ENCODE measurements at regions not wholly inside any gene's neighbourhood (a gene's known extent, or its start where the extent isn't known, plus 50 kb on each side); places are given as distances from the start of the nearest gene placed in this dataset.

DNA sequence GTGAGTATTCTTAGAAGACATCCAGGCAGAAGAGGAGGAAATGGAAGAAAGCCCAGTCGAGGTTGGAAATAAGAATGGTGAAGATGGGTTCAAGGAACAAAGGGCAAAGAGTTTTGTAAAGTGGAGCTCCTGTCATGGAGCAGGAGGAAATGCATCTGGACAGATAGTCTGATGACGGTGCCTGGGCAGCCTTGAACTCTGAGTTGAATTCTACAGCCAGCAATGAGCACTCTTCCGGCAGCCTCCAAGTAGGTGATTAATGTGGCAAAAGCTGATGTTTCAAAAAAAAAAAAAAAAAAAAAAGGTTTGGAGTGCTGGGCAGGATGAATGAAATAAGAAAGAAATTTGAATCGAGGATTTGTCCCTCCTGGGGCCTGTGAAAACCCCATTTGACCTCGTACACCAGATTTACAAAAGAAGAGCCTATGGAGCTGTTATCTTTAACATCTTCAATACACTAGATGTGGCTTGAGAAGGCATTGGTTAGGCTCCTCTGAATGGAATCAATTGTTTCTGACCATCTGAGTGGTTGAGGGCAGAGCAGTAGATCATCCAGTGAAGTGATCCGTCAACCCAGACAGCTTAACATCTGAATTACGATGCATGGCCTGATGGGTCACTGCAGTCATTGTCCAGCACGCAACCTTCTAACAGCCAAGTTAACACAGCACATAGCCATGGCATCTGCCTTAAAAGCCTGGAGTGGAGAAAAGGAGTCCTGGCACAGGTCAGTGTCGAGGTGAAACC lies 449.7 kb downstream of the TXNL1 start:
- TF ChIP-seq, protein P1, sequence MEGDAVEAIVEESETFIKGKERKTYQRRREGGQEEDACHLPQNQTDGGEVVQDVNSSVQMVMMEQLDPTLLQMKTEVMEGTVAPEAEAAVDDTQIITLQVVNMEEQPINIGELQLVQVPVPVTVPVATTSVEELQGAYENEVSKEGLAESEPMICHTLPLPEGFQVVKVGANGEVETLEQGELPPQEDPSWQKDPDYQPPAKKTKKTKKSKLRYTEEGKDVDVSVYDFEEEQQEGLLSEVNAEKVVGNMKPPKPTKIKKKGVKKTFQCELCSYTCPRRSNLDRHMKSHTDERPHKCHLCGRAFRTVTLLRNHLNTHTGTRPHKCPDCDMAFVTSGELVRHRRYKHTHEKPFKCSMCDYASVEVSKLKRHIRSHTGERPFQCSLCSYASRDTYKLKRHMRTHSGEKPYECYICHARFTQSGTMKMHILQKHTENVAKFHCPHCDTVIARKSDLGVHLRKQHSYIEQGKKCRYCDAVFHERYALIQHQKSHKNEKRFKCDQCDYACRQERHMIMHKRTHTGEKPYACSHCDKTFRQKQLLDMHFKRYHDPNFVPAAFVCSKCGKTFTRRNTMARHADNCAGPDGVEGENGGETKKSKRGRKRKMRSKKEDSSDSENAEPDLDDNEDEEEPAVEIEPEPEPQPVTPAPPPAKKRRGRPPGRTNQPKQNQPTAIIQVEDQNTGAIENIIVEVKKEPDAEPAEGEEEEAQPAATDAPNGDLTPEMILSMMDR (IDR thresholded peaks at IDR 0.05): no peak
- no peak for TF ChIP-seq POLR2A (IDR thresholded peaks at IDR 0.05)
